Tibial nerve (tissue), 4 donors: ENCODE measurements at regions not wholly inside any gene's neighbourhood (a gene's known extent, or its start where the extent isn't known, plus 50 kb on each side); places are given as distances from the start of the nearest gene placed in this dataset.

Experiments used
- EP300 ChIP-seq, 2 donors: sonication (generic); formaldehyde crosslinking; IDR thresholded peaks; one replicate each; pipeline ENCODE4 v1.6.1; 2017; ENCODE audit warnings: antibody characterized with exemption in 2 of 2, mild to moderate bottlenecking in 1 of 2
- POLR2A ChIP-seq, 2 donors: fragments of 450-650 bp; IDR thresholded peaks; one replicate each; pipeline ENCODE4 v1.6.1; 2017; ENCODE audit warnings: antibody characterized with exemption in 2 of 2, mild to moderate bottlenecking in 2 of 2, moderate library complexity in 2 of 2
- TF ChIP-seq, protein P1 (sequence below), 5 experiments: fragments of 200-600 bp in 3 of 5; fragments of 450-650 bp in 2 of 5; sonication (generic) in 3 of 5; IDR thresholded peaks; one replicate each; pipeline ENCODE4 v1.5.1; 2016 to 2019; ENCODE audit warnings: antibody characterized with exemption in 5 of 5, mild to moderate bottlenecking in 3 of 5, moderate library complexity in 2 of 5

DNA sequence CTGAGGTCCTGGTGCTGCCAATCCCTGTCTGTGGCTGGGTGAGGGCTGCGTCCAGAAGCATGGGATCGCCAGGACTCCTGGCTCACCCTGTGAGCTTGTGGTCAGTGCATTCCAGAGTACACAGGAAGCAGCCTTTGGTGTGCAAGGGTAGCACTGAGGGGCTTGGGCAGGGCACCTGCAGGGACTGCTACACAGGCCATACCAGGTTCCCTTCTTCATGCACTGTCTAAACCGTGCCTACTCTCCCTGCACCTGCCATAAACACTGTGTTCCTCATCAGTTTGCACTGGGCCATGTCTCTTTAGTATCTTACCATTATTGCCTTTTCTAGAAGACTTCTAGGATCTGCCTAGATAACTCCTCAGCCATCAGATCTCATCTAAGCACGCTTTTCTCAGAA is 72.8 kb upstream of the NKX2-2 start:
- TF ChIP-seq EP300 (IDR thresholded peaks at IDR 0.05) (no peak), POLR2A (IDR thresholded peaks at IDR 0.05) (no peak)
- TF ChIP-seq, protein P1, sequence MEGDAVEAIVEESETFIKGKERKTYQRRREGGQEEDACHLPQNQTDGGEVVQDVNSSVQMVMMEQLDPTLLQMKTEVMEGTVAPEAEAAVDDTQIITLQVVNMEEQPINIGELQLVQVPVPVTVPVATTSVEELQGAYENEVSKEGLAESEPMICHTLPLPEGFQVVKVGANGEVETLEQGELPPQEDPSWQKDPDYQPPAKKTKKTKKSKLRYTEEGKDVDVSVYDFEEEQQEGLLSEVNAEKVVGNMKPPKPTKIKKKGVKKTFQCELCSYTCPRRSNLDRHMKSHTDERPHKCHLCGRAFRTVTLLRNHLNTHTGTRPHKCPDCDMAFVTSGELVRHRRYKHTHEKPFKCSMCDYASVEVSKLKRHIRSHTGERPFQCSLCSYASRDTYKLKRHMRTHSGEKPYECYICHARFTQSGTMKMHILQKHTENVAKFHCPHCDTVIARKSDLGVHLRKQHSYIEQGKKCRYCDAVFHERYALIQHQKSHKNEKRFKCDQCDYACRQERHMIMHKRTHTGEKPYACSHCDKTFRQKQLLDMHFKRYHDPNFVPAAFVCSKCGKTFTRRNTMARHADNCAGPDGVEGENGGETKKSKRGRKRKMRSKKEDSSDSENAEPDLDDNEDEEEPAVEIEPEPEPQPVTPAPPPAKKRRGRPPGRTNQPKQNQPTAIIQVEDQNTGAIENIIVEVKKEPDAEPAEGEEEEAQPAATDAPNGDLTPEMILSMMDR (IDR thresholded peaks at IDR 0.05): no peak
